Colon (tissue), 2 donors: ENCODE measurements at regions not wholly inside any gene's neighbourhood (a gene's known extent, or its start where the extent isn't known, plus 50 kb on each side); places are given as distances from the start of the nearest gene placed in this dataset.

ENCODE experiments used
- FAIRE-seq: peaks from 2 replicates; lab custom pipeline; 2012; peaks lifted over from hg19 to GRCh38; lab: Jason Lieb, UNC
- donor health status: control.
- donor health status: control.

DNA sequence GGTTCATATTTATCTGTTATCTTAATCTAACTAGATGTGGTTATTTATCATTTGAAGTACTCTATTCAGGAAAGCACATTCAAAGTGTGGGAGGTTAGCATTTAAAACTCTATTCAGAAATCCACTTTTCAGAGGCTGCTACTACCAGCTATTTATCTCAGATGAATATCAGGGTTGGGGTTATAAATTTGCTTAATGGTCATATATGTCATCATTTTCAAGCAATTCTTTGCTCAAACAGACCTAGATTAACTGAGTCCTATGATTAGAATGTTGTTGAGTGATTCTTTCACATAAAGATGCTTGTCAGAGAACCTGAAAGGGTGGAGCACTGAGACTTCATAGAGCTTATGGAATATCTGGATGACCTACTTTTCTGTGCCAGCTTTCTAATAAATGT, 436.9 kb upstream of the TGFBR2 start:
- no peak for FAIRE-seq

DNA sequence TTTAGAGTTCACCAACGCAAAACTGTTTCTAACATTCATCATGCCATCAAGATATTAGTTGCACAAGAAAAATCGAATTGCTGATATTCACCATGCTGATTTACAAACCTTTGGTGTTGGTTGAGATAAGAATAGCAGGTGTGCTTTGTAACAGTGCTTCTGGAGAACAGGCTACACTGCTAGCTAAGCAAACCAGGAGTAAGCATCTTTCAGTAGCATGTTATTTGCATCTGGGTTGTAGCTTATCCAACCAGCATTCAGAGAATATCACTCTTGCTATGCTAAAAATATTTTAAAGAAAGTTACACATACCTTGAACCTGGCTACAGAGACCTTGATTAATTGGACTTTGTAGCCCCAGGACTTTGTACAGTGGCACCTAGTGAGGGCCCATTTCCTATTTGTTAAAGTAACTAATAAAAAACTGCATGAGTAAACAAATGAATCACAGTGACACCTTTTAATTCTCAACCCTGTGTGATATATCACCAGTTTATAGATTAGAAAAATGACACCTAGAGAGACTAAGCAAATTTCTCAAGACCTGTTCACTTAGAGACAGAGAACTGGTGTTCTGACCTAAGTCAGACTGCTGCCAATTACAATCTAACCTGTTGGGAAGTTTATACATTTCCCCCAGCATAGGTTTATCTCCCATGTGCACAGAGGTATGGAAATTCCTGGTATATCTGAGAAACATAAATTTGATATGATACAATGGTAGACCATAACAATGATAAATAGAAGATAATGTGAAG, 435.5 kb upstream of the TGFBR2 start:
- no peak for FAIRE-seq

DNA sequence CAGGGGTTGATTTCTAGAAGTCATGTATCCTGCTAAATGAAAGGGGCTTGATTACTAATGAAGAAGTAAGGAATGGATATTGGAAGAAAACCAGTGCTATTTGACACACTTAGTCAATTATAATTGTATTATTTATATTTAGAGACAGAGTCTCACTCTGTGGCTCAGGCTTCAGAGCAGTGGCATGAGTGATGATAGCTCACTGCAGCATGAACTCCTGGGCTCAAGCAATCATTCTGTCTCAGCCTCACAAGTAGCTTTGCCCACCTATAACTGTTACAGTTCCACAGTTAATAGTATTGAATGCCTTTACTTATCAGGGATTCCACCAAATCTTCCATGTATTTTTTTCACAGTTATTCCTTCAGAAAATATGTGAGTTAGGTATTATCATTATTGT, 432.0 kb upstream of the TGFBR2 start:
- FAIRE-seq, result no peak

DNA sequence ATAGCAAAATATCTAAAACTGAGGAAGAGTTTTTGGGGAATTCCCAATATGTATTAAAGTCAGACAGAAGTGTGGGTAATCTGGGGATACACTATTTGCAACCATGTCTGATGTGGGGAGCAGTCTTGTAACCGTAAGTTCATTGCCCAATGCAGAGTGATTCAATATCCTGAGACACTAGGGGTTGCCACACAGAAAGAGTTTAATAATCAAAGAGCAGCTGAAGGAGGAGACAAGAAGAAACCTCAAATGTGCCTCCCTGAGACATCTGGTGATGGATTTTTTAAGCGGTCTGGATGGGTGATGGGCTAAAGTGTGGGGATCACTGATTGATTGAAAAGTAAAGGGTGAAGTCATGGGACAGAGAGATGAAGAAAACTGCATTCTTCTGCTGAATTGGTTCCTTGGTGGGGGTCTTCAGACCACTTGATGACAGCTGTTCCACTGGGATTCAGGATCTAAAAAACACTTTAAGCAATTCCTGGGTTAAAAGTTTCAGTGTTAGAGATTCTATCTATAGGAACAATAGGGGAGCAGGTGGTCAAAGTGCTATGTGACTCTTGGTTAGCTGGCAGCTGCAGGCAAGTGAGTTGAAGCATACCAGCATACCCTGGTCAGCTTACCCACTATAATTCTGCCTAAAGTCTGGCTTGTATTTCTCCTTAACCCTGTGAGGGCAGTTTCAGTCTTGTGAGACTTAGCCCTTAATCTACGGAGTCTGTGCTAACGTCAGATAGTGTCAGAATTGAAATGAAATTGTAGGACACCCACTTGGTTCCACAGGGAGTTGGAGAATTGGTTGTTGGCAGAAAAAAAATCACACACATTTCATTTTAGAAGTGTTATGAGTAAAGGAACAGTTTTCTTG, 425.9 kb upstream of the TGFBR2 start:
- FAIRE-seq, result no peak

DNA sequence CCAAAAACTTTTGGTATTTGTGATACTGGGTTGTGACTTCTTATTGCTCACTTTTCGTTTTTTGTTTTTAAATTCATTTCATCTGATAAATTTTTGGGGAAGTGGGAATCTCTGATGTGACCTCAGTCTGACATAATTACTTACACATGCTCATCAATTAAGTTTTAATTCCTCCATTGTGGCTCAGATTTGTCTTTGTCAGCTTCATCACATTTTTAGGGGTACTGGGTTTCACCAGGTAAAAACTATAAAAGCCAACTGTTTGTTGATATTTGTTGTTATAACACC, 425.3 kb upstream of the TGFBR2 start:
- FAIRE-seq, result no peak

DNA sequence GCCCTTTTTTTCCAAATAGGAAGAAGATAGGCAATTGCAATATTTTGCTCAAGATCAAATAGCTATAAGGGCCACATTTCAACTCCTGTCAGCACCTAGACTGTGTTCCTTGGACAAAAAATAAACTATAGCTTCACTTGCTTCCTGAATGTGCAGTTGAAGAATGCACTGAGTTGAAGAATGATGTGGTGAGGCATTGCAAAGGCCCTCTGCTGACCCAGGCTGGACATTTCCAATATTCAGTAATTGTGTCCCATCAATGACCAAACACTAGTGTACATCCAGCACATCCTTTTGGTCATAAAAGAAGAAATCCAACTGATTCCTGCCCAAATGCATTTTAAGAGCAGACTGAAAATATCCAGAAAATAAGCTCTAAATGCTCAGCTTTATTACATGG, 424.8 kb upstream of the TGFBR2 start:
- no peak for FAIRE-seq

DNA sequence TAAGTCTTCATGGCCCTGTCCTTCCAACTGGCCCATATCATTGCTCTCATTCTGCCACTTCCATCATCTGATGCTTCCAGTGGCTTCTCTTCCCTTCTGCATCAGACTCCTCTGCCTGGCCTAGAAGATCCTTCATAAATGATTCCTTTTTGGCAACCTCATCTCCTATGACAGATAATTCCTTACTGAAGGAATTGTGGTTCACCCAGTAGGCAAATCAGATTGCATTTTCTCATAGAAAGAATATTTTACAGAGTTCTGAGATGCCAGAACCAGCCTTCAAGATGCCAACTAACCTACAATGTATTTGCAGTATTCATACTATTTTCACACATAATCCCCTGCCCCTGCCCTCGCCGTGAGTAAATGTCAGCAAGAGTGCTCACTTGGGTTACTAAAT, 423.0 kb upstream of the TGFBR2 start:
- FAIRE-seq, result no peak

DNA sequence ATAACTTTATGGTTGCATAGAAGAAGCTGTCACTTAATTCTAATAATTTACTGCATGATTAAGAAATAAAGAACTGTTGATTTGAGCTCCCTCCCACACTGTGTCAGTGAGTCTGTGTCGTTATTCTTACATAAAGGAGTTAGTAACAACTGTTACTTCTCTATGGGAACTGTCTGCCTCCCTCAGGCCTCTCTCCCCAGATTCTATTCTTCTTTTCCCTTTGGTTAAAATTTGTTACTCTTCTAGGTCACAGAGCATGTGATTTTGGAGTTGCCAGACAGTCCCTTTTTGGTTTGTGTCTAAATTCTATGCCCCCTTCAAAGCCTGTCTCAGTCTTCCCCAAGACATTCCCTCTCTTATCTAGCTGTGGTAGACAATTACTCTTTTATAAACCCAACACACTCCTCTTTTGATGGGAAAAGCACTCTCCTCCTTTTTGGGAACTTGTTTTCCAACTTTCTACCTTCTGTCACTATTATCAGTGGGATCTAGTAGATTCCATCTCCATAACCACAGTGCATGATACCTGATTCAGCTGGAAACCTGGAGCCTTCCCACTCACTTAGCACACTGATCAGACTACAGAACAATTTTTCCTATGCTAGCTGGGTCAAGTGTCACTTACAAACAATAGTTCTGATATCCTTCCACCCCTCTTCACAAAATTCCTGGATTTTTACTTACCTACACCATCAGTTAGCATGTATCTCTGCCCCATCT, 422.1 kb upstream of the TGFBR2 start:
- no peak for FAIRE-seq

DNA sequence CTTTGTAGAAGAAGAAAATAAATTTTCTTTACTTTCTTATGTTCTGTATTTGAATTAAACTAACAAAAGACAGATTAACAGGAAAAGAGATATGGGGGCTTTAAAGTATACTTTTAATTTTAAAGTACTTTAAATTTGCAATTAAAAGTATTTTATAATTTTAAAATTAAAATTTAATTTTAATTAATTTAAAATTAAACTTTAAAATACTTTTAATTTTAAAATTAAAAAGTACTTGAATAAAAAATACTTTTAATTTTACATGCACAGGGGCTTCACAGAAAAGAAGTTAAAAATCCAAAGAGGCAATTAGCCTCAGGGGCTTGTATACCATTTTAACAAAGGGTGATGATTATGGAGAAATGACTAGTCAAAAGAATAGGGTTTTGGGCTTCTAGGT, 420.5 kb upstream of the TGFBR2 start:
- FAIRE-seq, result peak; percentile 94

DNA sequence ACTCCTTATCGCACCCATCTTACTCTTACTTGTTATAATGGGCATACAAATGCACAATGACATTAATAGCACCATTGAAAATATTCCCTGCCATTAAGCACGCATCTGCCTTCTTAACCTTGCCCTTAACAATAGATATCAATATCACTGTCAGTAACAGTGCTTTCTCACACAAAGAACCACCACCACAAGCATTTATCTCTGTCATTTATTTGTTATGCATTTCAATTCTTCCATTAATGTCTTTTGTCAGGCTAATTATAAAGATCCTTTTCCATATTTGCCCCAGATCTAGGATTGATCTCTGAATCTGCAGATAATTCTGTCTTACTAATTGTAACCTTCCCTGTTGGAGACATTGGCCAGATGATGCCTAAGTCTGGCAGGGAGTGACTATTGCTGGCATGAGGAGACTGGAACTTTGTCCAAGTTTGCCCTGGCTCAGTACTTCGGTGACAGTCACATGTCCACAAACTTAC, 419.6 kb upstream of the TGFBR2 start:
- FAIRE-seq, result no peak

DNA sequence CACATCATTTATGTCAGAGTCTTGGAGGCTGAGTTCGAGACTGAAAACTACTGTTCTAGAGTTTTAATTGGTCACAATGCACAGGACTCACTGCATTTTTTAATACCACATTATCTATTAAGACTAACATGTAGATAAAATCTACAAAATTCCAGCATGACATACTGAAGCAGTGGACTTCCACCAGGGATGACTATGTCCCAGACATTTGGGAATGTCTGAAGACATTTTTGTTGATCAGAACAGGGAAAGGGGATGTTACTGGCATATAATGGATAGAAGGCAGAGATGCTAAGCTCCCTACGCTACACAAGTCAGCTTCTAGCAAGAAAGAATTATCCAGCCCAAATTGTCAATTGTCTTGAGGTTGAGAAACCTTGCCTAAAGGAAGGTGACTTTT, 419.0 kb upstream of the TGFBR2 start:
- no peak for FAIRE-seq

DNA sequence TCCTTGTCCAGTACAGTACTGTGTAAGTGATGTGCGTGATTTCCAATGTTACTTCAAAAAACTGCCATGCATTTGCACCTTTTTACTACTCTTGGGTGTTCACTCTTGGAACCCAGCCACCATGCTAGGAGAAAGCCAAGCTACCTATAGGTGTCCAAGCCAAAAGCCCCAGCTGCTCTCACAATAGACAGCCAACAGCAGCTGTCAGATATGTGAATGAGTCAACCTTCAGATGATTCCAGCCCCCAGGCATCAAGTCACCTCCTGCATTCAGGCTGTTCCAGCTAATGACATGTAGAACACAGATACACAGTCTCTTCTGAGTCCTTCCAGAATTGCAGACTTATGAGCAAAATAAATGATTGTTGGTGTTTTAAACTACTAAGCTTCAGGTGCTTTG, 417.7 kb upstream of the TGFBR2 start:
- no peak for FAIRE-seq

DNA sequence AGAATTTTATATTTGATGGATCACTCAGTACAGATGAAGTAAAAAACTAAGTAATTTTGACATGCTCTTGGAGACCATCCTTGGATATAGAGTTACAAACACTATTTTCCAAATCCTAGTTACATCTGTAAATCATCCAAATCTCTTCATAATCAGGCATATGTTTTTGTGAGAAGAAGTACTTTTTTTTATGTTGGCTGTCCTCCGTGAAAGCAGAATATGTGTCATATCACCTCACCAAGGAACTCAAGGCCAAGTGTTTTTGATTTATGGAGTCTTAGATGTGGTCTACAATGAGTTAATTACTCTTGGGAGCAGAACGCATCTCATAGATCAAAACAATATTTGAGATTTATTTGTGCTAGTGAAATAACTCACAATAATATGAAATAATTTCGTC, 416.5 kb upstream of the TGFBR2 start:
- no peak for FAIRE-seq

DNA sequence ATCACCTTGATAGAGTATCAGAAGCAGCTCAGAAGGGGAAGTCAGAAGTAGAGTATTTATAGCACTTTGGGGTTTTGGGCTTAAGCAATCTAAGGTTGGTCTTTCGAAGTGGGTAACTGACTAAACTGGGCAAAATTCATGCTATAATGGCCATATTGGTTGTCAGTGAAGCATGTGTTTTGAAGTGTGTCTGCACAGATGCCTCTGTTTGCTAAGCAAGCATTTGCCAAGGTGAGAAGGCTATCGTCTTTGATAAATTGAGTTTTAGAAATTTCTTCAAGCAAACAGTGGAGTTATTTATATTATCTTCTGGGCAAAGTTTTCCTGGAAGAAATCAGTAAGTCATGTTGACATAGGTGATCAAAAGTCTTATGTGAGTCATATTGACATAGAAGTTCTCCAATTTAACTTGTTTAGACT, 412.8 kb upstream of the TGFBR2 start:
- FAIRE-seq, result no peak

DNA sequence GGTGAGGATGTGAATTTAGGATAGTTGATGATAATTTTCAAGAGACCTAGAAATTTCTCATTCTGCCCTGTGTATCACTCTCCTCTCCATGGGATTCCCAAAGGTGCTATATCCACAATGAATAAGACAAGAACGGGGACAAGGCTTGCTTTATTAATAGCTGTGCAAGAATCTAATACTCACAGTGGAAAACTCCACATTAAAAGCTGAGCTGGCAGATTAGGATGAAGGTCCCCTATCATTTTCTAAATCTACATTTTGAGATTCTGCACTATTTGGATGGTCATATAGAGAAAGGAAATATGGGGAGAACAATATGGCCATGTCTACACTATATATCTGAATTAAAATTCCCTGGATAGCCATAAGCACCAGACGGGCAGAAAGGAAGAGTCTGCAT, 411.0 kb upstream of the TGFBR2 start:
- no peak for FAIRE-seq

DNA sequence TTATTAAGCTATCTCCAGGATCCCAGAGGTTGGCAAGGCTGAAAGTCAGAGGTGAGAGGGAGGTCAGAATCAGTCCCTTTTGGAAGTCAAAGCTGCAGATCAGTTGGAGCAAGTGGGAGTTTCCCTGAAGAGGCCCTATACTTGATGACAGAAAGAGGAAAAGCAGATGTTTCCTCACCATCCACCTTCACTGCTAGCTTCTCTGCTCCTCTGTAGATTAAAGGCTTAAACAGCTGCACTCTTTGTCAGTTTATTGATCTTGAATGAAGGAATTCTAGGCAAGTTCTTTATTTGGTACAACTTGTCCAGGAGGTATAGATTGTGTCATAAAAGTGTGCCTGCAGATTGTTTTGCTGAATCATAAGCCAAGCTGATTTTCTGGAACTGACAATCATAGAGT, 408.2 kb upstream of the TGFBR2 start:
- no peak for FAIRE-seq

DNA sequence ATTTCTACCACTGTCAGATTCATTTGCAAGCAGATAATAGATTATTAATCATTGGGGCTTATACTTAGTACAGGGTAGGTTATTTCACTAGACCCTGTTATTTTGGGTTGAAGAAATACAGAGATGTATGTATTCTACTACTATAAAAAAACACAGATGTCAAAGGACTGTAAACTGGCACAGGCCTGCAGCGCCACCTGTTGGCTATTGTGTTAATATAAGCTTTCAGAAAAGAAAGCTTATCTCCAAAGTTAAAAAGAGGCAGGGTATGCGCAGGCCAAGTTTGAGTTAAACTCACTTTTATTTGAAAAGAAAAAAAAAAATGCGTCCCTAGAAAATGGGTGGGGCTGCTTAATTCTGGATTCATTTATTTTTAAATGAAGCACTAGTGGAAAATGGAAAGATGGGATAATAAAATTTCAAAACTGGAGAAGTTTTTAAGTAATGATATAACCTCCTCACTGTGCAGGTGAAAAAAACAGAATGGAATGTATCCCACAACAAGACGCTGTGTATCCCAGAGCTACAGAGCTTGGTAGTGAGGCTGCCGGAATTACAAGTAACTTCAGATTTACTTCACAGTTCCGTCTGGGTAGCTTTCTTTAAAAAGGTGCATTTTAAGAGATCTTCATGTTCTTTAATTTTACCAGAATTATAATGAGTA, 407.2 kb upstream of the TGFBR2 start:
- no peak for FAIRE-seq

DNA sequence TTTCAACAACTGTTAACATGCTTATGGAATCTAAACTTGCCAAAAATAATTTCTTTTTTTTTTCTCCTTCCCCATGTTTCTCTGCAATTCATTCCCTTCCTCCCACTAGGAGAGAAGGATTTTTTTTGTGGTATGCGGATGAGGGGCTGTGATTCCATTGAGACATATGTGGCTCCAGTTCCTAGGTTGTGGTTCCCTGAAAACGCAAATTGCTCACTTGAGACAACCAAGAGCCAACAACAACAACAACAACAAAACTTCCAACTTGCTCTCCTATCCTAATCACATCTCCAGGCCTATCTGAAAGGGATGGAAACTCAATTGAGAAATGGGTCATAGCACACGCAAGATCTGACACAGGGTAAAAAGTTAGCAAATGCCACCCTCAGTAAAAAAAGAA, 406.5 kb upstream of the TGFBR2 start:
- FAIRE-seq, result no peak

DNA sequence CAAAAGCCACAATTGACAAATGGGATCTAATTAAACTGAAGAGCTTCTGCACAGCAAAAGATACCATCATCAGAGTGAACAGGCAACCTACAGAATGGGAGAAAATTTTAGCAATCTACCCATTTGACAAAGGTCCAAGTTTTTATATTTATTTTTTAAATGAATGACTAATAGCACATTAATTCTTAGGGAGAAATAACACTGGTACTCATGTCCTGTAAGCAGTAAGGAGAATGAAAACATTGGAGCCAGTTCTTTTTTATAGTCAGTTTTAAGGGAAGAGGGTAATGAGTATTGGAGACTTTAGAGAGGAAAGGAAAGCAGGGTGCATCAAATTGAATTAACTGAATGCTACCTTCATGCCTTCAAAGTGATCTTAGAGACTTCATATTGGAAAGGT, 404.7 kb upstream of the TGFBR2 start:
- FAIRE-seq, result no peak

DNA sequence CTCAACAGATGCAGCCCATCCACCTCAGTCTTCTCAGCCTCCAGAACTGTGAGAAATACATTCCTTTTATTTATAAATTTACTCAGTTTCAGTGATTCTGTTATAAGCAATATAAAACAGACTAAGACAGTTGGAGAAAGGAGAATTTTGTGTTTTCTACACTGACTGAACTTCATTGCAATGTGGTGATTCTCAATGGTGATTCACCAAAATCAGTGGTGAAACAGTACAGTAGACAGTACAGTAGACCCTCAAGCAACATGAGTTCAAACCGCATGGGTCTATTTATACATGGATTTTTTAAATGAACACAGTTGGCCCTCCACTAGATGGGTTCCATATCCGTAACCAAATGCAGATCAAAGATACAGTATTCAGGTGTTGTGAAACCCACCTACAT, 403.1 kb upstream of the TGFBR2 start:
- FAIRE-seq, result no peak

DNA sequence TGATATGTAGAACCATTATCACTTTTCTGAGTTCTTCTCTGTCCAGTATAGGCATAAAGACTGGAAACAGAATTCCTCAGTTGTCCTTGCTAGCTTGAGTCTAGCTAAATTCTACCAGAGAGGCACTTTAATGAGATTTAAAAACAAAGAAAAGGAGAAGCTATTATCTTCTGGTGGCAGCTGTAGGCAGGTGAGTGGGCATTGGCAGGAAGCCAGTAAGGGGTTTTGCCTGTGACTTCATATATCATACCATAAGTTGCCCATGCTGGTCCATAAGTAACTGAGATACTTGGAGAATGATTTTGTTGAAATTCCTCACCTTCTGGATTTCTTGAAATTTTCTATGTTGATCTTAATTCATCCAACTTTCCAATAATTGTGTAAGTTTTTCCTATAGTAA, 402.3 kb upstream of the TGFBR2 start:
- FAIRE-seq, result no peak

DNA sequence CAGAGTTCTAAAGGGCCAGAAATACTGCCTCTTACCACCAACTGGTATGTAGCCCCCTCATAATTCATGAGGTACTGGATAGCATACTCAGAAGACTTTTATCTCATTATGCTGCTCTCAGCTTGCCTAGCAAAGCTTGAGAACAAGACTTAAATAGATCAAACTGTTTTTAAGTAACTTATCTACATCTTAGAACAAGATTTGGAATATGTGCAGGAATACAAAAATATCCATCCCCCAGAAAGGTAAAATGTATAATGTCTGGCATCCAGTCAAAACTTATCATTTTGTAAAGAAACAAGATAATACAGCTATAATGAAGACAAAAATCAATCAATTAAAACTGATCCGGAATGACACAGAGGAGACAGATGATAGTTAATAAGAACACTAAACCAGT, 400.4 kb upstream of the TGFBR2 start:
- no peak for FAIRE-seq

DNA sequence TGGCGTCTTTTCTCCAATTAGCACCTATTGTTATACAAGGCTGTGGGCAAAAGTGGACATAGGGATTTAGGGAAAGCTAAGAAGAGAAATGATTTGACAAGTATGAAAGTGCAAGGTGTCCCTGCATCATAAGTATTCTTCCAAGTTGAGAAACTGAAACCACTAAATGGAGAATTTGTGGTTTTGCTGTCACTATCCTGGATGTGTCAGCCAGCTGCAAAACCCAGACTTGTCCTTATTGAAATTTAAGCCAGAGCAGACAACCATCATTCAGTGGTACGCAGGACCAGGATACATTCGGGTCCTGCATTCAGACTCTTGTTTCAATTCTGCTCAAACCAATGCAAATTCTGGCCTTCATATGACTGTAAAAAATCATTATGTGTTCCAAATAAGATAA, 384.8 kb upstream of the TGFBR2 start:
- no peak for FAIRE-seq
